SK-N-SH treated with all-trans-retinoic acid at 6 μM for 48 hours (cell line): ENCODE measurements at regions not wholly inside any gene's neighbourhood (a gene's known extent, or its start where the extent isn't known, plus 50 kb on each side); places are given as distances from the start of the nearest gene placed in this dataset.

ENCODE experiments used
- ATAC-seq: fragments of 200-7000 bp; cut with Tn5 transposase; 3 replicates; pipeline ENCODE4 v1.9.1; 2020; ENCODE audit warnings: mild to moderate bottlenecking, moderate library complexity
- ARNTL ChIP-seq: fragments of 450-650 bp; formaldehyde crosslinking; IDR thresholded peaks from 2 replicates; pipeline ENCODE4 v1.5.0; 2020; ENCODE audit warnings: low read depth, mild to moderate bottlenecking, moderate library complexity, borderline replicate concordance
- BACH2 ChIP-seq: fragments of 250-450 bp; sonication (Bioruptor Pico); IDR thresholded peaks from 2 replicates; pipeline ENCODE4 v1.9.0; 2021; ENCODE audit warnings: mild to moderate bottlenecking, borderline replicate concordance
- CREB5 ChIP-seq: fragments of 250-450 bp; sonication (Bioruptor Pico); IDR thresholded peaks from 2 replicates; pipeline ENCODE4 v1.5.1; 2020; ENCODE audit warnings: low read depth, mild to moderate bottlenecking, moderate library complexity
- ESRRG ChIP-seq: fragments of 250-450 bp; sonication (Bioruptor Pico); IDR thresholded peaks from 2 replicates; pipeline ENCODE4 v1.6.1; 2021; ENCODE audit warnings: mild to moderate bottlenecking
- GLIS3 ChIP-seq: fragments of 250-450 bp; sonication (Bioruptor Pico); IDR thresholded peaks from 2 replicates; pipeline ENCODE4 v1.5.0; 2020; ENCODE audit warnings: mild to moderate bottlenecking, moderate library complexity
- ISL1 ChIP-seq: fragments of 250-450 bp; sonication (Bioruptor Pico); IDR thresholded peaks from 2 replicates; pipeline ENCODE4 v2.1.2; 2022; ENCODE audit warnings: mild to moderate bottlenecking, moderate library complexity
- POU6F1 ChIP-seq: fragments of 250-450 bp; sonication (Bioruptor Pico); IDR thresholded peaks from 2 replicates; pipeline ENCODE4 v1.8.0; 2021; ENCODE audit warnings: low read depth, mild to moderate bottlenecking, moderate library complexity, borderline replicate concordance
- PPARA ChIP-seq: fragments of 250-450 bp; sonication (Bioruptor Pico); IDR thresholded peaks from 2 replicates; pipeline ENCODE4 v1.5.0; 2020; ENCODE audit warnings: mild to moderate bottlenecking, borderline replicate concordance
- RARB ChIP-seq: fragments of 250-450 bp; sonication (Bioruptor Pico); IDR thresholded peaks from 2 replicates; pipeline ENCODE4 v1.8.0; 2021; ENCODE audit warnings: mild to moderate bottlenecking, moderate library complexity
- SNAI2 ChIP-seq: fragments of 250-450 bp; sonication (Bioruptor Pico); IDR thresholded peaks from 2 replicates; pipeline ENCODE4 v1.5.0; 2020; ENCODE audit warnings: mild to moderate bottlenecking, moderate library complexity
- TCF4 ChIP-seq: fragments of 250-450 bp; sonication (Bioruptor Pico); IDR thresholded peaks from 2 replicates; pipeline ENCODE4 v1.8.0; 2021; ENCODE audit warnings: mild to moderate bottlenecking, moderate library complexity, borderline replicate concordance
- TSHZ2 ChIP-seq: fragments of 250-450 bp; sonication (Bioruptor Pico); IDR thresholded peaks from 2 replicates; pipeline ENCODE4 v1.5.0; 2020; ENCODE audit warnings: mild to moderate bottlenecking, moderate library complexity
- ZC3H10 ChIP-seq: fragments of 250-450 bp; sonication (Bioruptor Pico); IDR thresholded peaks from 2 replicates; pipeline ENCODE4 v1.5.1; 2021; ENCODE audit warnings: mild to moderate bottlenecking, moderate library complexity
- ZFP3 ChIP-seq: fragments of 250-450 bp; sonication (Bioruptor Pico); IDR thresholded peaks from 2 replicates; pipeline ENCODE4 v1.5.0; 2020; ENCODE audit warnings: mild to moderate bottlenecking, moderate library complexity
- ZNF565 ChIP-seq: fragments of 450-650 bp; formaldehyde crosslinking; conservative IDR thresholded peaks from 2 replicates; pipeline ENCODE4 v1.5.0; 2020; ENCODE audit warnings: low read depth, mild to moderate bottlenecking, moderate library complexity
- ZNF70 ChIP-seq: fragments of 450-650 bp; formaldehyde crosslinking; IDR thresholded peaks from 2 replicates; pipeline ENCODE4 v1.5.0; 2020; ENCODE audit warnings: mild to moderate bottlenecking, moderate library complexity
- ZNF8 ChIP-seq: fragments of 450-650 bp; formaldehyde crosslinking; IDR thresholded peaks from 2 replicates; pipeline ENCODE4 v1.5.0; 2020; ENCODE audit warnings: mild to moderate bottlenecking, moderate library complexity
- TF ChIP-seq, protein P1 (sequence below): fragments of 250-450 bp; sonication (Bioruptor Pico); IDR thresholded peaks from 2 replicates; pipeline ENCODE4 v1.8.0; 2020; ENCODE audit warnings: mild to moderate bottlenecking, moderate library complexity, borderline replicate concordance

- no peak for TF ChIP-seq POU6F1 (CRISPR knock-in tag)
- TF ChIP-seq TCF4, result no peak
- no peak for TF ChIP-seq PPARA (CRISPR knock-in tag)
- TF ChIP-seq RARB (CRISPR knock-in tag), result no peak
Measured at GRCh38 chr1:177706977-177707376, 262.9 kb downstream of the SEC16B start (continued).

DNA sequence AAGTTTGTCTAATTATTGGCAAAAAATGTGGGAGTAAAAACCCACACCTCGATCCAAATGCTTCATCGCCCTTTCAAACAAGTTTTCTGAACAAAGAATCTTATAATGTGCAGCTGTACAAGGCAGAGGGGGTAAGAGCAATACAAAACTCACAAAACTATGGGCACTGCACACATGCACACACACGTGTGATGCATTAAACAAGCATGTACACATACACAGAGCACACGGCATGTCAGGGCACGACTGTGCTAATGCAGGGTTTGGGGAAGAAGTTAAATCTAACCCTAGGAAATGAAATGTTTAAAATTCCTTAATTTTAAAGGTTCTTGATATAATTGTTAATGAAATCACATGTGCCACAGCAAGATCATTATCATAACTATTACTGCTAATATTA is 264.0 kb downstream of the SEC16B start:
- ATAC-seq, result no peak
- TF ChIP-seq ISL1 (CRISPR knock-in tag) (no peak), TSHZ2 (CRISPR knock-in tag) (no peak), GLIS3 (no peak), ZNF8 (CRISPR knock-in tag) (no peak), SNAI2 (CRISPR knock-in tag) (no peak), ZFP3 (CRISPR knock-in tag) (no peak), ZNF565 (CRISPR knock-in tag) (no peak), TCF4 (no peak), ZC3H10 (CRISPR knock-in tag) (no peak), PPARA (CRISPR knock-in tag) (no peak), BACH2 (CRISPR knock-in tag) (no peak), ARNTL (CRISPR knock-in tag) (no peak)
- TF ChIP-seq, protein P1, sequence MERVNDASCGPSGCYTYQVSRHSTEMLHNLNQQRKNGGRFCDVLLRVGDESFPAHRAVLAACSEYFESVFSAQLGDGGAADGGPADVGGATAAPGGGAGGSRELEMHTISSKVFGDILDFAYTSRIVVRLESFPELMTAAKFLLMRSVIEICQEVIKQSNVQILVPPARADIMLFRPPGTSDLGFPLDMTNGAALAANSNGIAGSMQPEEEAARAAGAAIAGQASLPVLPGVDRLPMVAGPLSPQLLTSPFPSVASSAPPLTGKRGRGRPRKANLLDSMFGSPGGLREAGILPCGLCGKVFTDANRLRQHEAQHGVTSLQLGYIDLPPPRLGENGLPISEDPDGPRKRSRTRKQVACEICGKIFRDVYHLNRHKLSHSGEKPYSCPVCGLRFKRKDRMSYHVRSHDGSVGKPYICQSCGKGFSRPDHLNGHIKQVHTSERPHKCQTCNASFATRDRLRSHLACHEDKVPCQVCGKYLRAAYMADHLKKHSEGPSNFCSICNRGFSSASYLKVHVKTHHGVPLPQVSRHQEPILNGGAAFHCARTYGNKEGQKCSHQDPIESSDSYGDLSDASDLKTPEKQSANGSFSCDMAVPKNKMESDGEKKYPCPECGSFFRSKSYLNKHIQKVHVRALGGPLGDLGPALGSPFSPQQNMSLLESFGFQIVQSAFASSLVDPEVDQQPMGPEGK (CRISPR knock-in tag), result no peak

DNA sequence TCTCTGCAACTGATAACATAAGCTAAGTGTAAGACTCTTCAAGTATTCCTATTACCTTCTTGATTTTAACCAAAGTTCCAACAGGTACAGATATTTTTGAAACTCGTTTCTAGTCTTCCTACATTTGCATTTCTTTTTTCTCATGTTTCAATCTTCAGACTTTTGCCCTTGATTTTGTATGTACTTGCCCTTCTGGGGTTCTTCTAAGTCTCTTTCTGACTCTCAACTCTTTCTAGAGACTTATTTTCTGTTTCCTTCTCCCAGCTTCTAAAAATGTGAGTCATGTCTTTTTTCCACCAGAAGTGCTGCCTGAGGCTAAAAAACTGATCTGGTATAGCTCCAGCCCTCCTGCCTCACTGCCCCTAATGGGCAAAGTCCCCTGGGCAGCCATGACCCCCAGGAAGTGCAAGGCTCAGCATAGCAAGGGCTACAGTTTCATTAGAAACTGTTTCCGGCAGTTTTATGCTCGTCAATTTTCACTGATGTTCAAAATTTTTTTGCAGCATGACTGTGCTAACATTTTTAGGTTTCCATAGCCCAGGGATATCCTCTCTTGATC is 265.9 kb downstream of the SEC16B start:
- TF ChIP-seq ZNF565 (CRISPR knock-in tag), result no peak
- TF ChIP-seq, protein P1 (CRISPR knock-in tag), result no peak
- TF ChIP-seq SNAI2 (CRISPR knock-in tag), result no peak
- TF ChIP-seq CREB5 (CRISPR knock-in tag), result no peak
- TF ChIP-seq ZC3H10 (CRISPR knock-in tag), result no peak
- TF ChIP-seq ESRRG (CRISPR knock-in tag), result no peak
- no peak for TF ChIP-seq ZNF70 (CRISPR knock-in tag)
- TF ChIP-seq, all 23 proteins: peak for 0
- ATAC-seq, result no peak
